CD4-positive, alpha-beta T cell treated with Interleukin-10 for 1 hour (primary cell): ENCODE measurements at regions not wholly inside any gene's neighbourhood (a gene's known extent, or its start where the extent isn't known, plus 50 kb on each side); places are given as distances from the start of the nearest gene placed in this dataset.

Source experiments
- DNase-seq: peaks from one replicate; pipeline ENCODE4 v3.0.0-alpha.2; 2020

DNA sequence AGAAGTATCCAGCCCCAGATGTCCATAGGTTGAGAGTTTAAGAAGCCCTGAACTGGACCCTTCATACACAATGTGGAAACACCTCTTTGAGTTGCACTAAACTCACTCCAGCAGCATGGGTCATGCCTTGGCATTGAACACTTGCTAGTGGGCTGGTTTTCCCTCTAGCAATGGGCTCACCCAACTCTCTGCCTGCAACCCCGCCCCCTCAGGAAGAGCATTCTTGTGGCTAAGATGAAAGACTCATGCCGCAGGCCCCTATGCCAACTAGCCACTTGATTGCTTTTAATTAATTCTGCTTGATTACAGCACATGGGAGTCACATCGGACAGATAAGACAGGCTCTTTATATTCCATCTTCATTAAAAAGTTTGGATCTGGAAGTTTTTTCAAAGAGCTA lies 136.5 kb upstream of the GJB5 start:
- DNase-seq = no peak

DNA sequence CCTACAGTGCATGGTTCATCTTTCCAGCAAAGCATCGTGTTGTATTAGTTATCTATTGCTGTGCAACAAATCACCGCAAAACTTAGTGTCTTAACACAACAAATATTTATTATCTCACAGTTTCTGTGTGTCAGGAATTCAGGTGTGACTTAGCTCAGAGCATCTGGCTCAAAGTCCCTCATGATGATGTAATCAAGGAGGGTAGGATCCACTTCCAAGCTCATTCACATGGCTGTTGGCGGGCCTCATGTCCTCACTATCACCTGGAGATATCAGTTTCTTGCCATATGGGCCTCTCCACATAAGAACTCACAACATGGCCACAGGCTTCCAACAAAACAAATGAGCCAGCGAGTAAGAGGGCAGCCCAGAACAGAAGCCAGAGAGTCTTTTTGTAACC lies 135.6 kb upstream of the GJB5 start:
- no peak for DNase-seq

GRCh38 chr1:34621916-34622315 lies 132.9 kb upstream of the GJB5 start:
- DNase-seq = no peak

GRCh38 chr1:34625521-34626015 lies 129.3 kb upstream of the GJB5 start:
- DNase-seq = no peak

GRCh38 chr1:34627465-34628240 lies 127.2 kb upstream of the GJB5 start:
- no peak for DNase-seq

GRCh38 chr1:34631126-34631525 lies 123.7 kb upstream of the GJB5 start:
- DNase-seq = no peak

DNA sequence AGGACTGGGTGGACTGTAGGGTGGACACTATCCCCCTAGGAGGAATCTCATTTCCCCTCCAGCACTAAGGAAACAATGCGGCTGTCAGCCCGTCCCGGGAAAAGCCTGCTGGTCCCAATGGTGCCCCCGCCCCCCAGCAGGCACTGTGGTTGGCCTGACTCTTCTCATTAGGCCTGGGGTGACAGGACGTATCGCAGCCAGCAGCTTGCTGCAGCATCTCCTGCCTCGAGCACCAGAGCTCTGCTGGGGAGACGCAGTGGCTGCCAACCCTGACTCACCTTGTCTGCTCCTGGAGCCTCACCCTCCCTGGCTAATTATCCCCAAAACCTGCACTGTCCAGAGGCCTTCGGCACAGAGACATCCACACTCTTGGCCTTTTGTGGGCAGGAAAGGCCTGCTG lies 115.1 kb upstream of the GJB5 start:
- no peak for DNase-seq

GRCh38 chr1:34640654-34641401 lies 114.0 kb upstream of the GJB5 start:
- DNase-seq = no peak

DNA sequence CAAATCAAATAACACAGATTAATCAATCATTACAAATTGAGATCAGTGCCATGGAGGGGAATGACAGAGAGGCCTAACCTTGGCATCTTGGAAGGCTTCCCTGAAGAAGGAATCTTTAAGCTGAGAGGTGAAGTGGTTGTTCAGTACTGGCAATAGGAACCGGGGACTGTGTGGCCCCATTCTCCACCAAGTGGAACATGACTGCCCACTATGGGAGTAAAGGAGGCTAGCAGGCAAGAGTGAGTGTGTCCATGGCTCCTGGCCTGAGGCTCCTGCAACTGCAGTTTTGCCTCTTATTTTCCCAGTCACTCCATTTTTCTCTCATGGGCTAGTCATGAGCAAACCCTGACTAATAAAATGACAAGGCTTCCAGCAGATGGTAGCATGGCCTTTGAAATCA lies 112.2 kb upstream of the GJB5 start:
- no peak for DNase-seq

DNA sequence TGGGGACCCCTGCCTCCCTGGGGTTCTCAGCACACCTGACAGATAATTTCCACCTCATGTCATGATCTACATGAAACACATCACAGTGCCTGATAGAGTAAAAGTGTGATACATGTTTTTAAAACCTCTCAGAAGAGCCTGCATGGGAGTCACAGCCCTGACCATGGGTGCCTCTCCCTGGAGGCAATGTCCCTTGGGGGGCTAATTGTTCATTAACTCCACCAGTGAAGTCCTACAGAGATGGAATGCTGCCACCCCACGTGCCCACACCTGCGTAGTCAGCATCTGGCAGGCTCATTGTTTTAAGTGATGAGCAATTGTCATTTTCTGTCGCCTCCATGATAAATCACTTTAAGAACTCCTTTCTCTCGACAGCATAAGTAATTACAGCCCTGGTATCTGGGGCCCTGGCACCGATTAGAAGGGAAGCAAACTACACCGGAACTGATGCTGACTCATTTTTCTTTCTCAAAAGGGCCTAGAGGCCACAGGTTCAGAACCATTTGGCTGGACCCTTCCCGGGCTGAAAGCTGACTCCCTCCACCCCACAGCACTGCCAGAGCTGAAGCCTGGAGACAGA lies 109.6 kb upstream of the GJB5 start:
- DNase-seq = no peak

DNA sequence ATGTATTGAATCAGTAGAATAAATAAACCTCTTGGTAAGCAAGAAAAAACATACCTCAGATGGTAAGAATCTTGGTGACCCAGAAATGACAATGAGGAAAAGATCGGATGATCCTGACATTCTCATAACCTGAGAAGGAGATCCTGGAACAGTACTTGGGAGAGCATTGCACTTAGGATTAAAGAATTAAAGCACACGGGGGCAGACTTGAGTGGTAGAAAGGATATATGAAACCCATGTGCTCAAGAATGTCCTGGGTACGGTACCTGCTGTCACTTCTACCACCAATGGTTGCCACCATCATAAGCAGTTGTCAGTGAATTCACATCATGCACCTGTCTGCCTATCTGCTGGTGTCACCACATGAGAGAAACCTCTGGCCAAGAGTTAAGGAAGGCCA lies 108.9 kb upstream of the GJB5 start:
- no peak for DNase-seq

DNA sequence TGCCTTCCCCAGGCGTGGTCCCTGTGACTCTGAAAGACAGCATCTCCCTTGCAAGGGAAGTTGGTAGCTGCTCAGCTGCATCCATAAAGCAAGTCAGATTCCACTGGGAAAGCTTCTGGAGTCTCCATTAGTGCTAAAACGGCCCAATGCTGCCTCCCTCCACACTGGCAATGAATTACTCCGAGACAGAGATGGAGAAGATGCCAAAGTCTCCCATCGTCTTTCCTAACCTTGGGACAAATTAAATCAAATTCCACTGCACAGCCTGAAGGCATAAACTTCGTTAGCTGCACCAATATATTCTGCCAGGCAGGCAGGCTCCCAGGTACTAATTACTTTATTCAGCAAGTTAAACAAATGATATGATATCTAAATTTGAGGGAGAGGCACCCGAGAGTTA lies 106.3 kb upstream of the GJB5 start:
- DNase-seq = no peak

GRCh38 chr1:34650090-34650489 lies 104.8 kb upstream of the GJB5 start:
- no peak for DNase-seq

DNA sequence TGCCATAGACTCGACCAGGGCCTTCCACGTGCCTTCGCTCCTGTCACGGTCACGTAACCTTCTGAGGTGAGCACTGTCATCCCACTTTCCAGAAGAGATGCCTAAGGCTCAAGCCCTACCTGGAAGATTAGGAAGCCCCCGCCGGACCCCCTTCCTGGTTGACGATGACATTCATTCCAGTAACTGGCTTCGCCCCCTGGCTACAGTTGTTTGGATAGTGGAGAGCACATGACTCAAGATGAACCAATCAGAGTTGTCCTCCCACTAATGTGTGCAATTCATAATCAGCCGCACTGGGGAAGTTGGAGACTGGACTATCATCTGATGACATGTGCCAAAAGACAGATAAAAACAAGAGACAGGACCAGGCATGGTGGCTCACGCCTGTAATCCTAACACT lies 104.0 kb upstream of the GJB5 start:
- no peak for DNase-seq

DNA sequence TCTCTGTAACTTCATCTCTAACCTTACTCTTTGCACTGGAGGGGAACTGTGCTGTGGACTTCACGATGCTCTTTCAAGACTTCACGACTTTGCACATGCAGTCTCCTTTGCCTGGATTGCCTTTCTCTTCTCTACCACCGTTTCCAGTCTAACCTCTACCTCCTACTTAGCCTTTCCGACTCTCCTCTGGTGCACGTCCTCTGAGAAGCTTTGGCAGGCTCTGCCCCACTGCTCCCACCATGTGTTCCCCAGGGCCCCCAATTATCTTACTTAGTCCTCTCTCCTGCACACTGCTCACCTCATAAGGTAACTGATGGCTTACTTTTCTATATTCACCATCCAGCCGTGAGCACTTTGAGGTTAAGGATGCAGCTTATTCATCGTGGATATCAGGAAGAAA lies 101.7 kb upstream of the GJB5 start:
- DNase-seq = no peak

- DNase-seq = no peak
These were observed 99.5 kb upstream of the GJB5 start for GRCh38 chr1:34655206-34655874.

GRCh38 chr1:34655875-34656240 lies 99.0 kb upstream of the GJB5 start:
- DNase-seq = no peak

DNA sequence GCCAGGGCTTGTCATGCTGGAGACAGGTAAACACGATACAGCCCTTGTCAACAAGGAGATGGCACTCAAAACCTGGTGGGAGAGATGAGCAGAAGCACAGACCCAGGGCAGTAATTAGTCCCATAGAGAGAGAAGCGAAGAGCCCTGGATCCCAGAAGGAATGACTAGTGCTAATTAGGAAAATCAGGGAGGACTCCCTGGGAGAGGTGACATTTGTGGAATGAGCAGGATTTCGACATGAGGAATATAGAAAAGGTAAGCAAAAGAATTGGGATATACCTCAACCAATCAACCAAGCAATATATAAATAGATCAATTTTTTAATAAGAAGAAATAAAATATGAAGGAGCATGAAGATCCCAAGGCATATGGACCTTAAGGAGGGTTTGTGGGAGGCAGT lies 98.5 kb upstream of the GJB5 start:
- no peak for DNase-seq

DNA sequence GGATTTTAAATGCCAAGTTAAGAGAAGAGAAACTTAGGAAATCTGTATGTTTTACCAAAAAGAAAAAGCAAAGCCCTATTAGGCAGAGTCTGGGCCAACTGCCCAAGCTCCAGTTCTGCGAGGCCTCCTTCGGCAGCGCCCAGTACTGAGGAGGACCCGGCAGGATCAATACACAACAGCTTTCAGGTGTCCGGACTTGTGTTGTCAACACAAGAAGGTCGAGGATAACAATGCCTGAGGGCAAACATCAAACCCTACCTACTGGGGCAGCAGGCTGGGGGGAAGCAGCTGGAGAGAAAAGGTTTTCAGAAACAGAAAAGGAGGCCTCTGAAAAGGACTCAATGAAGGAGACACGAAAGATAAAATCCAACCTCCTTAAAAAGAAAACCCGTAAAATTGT lies 98.1 kb upstream of the GJB5 start:
- no peak for DNase-seq

GRCh38 chr1:34657266-34657665 lies 97.6 kb upstream of the GJB5 start:
- DNase-seq = no peak

- DNase-seq = no peak
These were observed 97.0 kb upstream of the GJB5 start for GRCh38 chr1:34657849-34658248.

GRCh38 chr1:34663031-34663430 lies 91.8 kb upstream of the GJB5 start:
- no peak for DNase-seq

- DNase-seq = no peak
These were observed 86.8 kb upstream of the GJB5 start for GRCh38 chr1:34668063-34668462.

- no peak for DNase-seq
These were observed 83.9 kb upstream of the GJB5 start for GRCh38 chr1:34670982-34671381.
